Upper lobe of right lung (tissue), 1 donor: ENCODE measurements at regions not wholly inside any gene's neighbourhood (a gene's known extent, or its start where the extent isn't known, plus 50 kb on each side); places are given as distances from the start of the nearest gene placed in this dataset.

Experiments used
- ATAC-seq: fragments of 200-7000 bp; cut with Tn5 transposase; one replicate; pipeline ENCODE4 v1.9.1; 2020; ENCODE audit warnings: mild to moderate bottlenecking, moderate library complexity
- DNase-seq: peaks from one replicate; pipeline ENCODE4 v3.0.0-alpha.2; 2020
- H3K27ac ChIP-seq: fragments of 200-600 bp; one replicate; pipeline ENCODE4 v1.8.0; 2022
- H3K27me3 ChIP-seq: fragments of 200-600 bp; one replicate; pipeline ENCODE4 v1.8.0; 2022; ENCODE audit warnings: mild to moderate bottlenecking
- H3K36me3 ChIP-seq: fragments of 200-600 bp; one replicate; pipeline ENCODE4 v1.8.0; 2022
- H3K4me1 ChIP-seq: fragments of 200-600 bp; one replicate; pipeline ENCODE4 v1.8.0; 2022
- H3K4me3 ChIP-seq: fragments of 200-600 bp; one replicate; pipeline ENCODE4 v1.8.0; 2022; ENCODE audit warnings: mild to moderate bottlenecking
- H3K9me3 ChIP-seq: fragments of 200-600 bp; one replicate; pipeline ENCODE4 v1.8.0; 2022
- intact Hi-C: fragments of 100-400 bp; cut with DNase I; formaldehyde crosslinking; loops from one replicate; pipeline ENCODE4 v1.11.0; 2022
- TF ChIP-seq, protein P1 (sequence below): fragments of 200-600 bp; IDR thresholded peaks from one replicate; pipeline ENCODE4 v1.8.0; 2022; ENCODE audit warnings: antibody characterized with exemption
- donor health status: DM: no; HTN: yes; CAD: no; lungs with severe emphysema.

DNA sequence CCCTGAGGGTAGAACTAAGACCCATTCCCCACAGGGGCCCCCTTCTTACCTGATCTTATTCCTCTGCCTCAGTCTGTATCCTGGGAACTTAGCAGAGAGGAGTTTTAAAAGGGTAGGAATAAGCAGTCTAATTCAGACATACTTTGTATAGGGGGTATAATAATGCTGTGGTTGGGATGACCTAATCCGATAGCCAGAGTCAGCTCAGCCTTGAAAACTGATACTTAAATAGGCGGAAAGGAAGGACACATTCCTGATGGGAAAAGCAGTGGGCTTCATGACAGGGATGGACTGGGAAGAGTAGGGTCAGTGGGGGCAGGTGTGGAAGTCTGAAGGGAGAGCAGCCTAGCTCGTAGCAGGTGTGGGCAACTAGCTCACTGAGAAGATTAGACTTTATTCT is 52.2 kb upstream of the TESK1 start:
- peaks cover 11% of the 10 kb centered on the region for H3K4me1 ChIP-seq
- no peak overlapping the region for H3K27ac ChIP-seq
- peaks cover 42% of the 10 kb centered on the region for H3K36me3 ChIP-seq
- no peak overlapping the region for H3K4me3 ChIP-seq
- intact Hi-C loops: loop anchor here (5.0 kb wide), 1 partner anchor 66 kb away; no protein-coding TSS in a partner anchor
- ATAC-seq (no peak), DNase-seq (no peak)
- no peaks in the 10 kb centered on the region for H3K9me3 ChIP-seq
- no peaks in the 10 kb centered on the region for H3K27me3 ChIP-seq
- TF ChIP-seq, protein P1, sequence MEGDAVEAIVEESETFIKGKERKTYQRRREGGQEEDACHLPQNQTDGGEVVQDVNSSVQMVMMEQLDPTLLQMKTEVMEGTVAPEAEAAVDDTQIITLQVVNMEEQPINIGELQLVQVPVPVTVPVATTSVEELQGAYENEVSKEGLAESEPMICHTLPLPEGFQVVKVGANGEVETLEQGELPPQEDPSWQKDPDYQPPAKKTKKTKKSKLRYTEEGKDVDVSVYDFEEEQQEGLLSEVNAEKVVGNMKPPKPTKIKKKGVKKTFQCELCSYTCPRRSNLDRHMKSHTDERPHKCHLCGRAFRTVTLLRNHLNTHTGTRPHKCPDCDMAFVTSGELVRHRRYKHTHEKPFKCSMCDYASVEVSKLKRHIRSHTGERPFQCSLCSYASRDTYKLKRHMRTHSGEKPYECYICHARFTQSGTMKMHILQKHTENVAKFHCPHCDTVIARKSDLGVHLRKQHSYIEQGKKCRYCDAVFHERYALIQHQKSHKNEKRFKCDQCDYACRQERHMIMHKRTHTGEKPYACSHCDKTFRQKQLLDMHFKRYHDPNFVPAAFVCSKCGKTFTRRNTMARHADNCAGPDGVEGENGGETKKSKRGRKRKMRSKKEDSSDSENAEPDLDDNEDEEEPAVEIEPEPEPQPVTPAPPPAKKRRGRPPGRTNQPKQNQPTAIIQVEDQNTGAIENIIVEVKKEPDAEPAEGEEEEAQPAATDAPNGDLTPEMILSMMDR: no peak

DNA sequence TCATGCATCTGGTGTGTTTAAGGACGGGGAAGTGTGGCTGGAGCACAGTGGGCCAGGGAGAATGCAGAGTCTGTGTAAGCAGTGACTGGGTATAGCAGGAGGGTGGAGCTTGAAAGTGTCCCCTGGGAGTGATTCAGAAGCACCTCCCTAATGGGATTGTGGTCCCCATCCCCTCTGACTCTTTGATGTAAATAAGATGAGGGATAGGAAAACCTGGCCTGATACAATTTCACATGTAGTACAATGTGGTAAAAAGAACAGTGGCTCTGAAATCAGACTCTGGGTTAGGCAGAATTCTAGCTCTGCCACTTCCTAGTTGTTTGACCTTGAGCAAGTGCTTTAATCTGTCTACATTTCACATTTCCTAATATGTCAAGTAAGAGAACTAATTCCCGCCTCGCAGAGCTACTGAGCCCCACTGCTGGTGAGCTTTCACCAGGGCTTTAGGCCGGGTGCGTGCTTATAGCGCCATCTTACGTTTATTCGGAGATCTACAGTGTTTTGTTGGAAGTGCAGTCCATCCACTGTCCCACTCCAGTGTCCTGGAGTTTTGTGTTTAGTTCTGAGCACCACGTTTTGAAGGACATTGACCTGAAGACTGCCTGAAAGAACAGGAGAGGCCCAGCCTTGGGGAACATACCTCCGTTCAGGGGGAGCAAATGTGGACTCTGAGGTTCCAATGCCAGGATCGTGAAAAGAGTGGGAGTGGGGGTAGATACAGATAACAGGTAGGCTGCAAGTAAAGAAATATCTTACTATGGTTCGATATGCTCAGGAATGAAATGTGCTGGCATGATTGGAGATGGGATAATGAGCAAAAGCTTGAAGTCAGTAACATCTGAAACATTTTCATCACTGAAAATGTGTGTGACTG is 51.2 kb upstream of the TESK1 start:
- TF ChIP-seq, protein P1: peak; percentile 82
- H3K27ac ChIP-seq: peak overlapping the region; percentile 14
- intact Hi-C loops: loop anchor here (5.0 kb wide), 1 partner anchor 67 kb away; no protein-coding TSS in a partner anchor
- peak; percentile 96 for ATAC-seq
- H3K36me3 ChIP-seq: peaks cover 45% of the 10 kb centered on the region
- no peaks in the 10 kb centered on the region for H3K9me3 ChIP-seq
- no peaks in the 10 kb centered on the region for H3K27me3 ChIP-seq
- H3K4me1 ChIP-seq: peaks cover 11% of the 10 kb centered on the region
- H3K4me3 ChIP-seq: no peak overlapping the region
- no peak for DNase-seq

DNA sequence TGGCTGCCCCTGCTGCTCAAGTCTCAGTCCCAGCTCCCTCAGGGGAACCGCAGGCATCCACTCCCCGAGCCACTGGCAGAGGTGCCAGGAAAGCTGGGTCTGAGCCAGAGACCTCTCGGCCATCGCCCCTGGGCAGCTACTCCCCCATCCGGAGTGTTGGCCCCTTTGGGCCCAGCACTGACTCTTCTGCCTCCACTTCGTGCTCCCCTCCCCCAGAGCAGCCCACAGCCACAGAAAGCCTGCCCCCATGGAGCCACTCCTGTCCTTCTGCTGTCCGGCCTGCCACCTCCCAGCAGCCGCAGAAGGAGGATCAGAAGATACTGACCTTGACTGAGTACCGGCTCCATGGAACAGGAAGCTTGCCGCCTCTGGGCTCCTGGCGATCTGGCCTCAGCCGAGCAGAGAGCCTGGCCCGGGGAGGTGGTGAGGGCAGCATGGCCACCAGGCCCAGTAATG is 49.8 kb upstream of the TESK1 start:
- Histone ChIP-seq H3K27ac (no peak overlapping the region), H3K4me1 (peaks cover 11% of the 10 kb centered on the region), H3K27me3 (no peaks in the 10 kb centered on the region), H3K9me3 (no peaks in the 10 kb centered on the region), H3K36me3 (peaks cover 58% of the 10 kb centered on the region), H3K4me3 (no peak overlapping the region)
- intact Hi-C loops: no loop called here
- DNase-seq (no peak), ATAC-seq (no peak)
- TF ChIP-seq, protein P1: no peak
